ENCODE measurements at regions not wholly inside any gene's neighbourhood (a gene's known extent, or its start where the extent isn't known, plus 50 kb on each side); places are given as distances from the start of the nearest gene placed in this dataset.

DNA sequence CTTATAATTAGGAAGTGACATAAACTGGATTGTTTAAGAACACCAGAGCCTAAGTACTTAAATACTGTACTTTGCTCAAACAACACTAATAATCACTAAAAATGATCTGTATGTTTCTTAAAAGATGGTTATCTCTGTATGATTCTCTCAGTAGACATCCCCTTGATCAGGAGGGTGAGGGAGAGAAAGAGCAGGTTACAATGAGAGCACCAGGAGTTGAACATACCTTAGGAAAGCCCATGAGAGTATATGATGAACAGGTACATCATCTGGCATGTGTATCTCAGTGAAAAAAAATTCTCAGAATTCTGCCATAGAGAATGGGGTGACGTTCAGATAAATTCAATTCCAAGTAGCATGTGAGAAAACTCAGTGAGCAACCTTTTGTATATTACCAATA, 59.9 kb upstream of the IL2 start:
- TF ChIP-seq, protein P1, sequence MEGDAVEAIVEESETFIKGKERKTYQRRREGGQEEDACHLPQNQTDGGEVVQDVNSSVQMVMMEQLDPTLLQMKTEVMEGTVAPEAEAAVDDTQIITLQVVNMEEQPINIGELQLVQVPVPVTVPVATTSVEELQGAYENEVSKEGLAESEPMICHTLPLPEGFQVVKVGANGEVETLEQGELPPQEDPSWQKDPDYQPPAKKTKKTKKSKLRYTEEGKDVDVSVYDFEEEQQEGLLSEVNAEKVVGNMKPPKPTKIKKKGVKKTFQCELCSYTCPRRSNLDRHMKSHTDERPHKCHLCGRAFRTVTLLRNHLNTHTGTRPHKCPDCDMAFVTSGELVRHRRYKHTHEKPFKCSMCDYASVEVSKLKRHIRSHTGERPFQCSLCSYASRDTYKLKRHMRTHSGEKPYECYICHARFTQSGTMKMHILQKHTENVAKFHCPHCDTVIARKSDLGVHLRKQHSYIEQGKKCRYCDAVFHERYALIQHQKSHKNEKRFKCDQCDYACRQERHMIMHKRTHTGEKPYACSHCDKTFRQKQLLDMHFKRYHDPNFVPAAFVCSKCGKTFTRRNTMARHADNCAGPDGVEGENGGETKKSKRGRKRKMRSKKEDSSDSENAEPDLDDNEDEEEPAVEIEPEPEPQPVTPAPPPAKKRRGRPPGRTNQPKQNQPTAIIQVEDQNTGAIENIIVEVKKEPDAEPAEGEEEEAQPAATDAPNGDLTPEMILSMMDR (IDR thresholded peaks at IDR 0.05), result no peak
- no peak for TF ChIP-seq POLR2A (IDR thresholded peaks at IDR 0.05)
